ENCODE measurements at regions not wholly inside any gene's neighbourhood (a gene's known extent, or its start where the extent isn't known, plus 50 kb on each side); places are given as distances from the start of the nearest gene placed in this dataset.

- no peak overlapping the region for H3K4me3 Mint-ChIP-seq
- H3K36me3 ChIP-seq (ENCODE audit: insufficient read depth, low read length): no peaks in the 10 kb centered on the region
- no peak for TF ChIP-seq CTCF (IDR thresholded peaks at IDR 0.05)
- intact Hi-C loops (cut with DNase I, micrococcal nuclease): no loop called here
- no peaks in the 10 kb centered on the region for H3K9me3 ChIP-seq (ENCODE audit: control insufficient read depth in 1 of 2, insufficient read depth in 1 of 2, low read length in 2 of 2)
- H3K27me3 Mint-ChIP-seq: peaks cover 4% of the 10 kb centered on the region
- H3K27me3 ChIP-seq (ENCODE audit: control insufficient read depth in 1 of 2, insufficient read depth in 2 of 2, low read length in 2 of 2): no peaks in the 10 kb centered on the region
- CTCF ChIA-PET: no interaction called here
- no peaks in the 10 kb centered on the region for H3K4me1 ChIP-seq (ENCODE audit: insufficient read depth, low read length)
- H3K27ac ChIP-seq (ENCODE audit: low read depth in 1 of 2, low read length in 2 of 2): no peak overlapping the region
- H3K4me3 ChIP-seq (ENCODE audit: low read length): no peak overlapping the region
- POLR2A ChIA-PET: no interaction called here
- ATAC-seq (ENCODE audit: poor library complexity) (no peak), DNase-seq (peak in 1 of 14 experiments; percentile 11)
- no peaks in the 10 kb centered on the region for H3K4me1 Mint-ChIP-seq (ENCODE audit: low read depth)
- no peak overlapping the region for H3K27ac Mint-ChIP-seq
- H3K36me3 Mint-ChIP-seq (ENCODE audit: low read depth): no peaks in the 10 kb centered on the region
- H3K9me3 Mint-ChIP-seq: no peaks in the 10 kb centered on the region
Measured at GRCh38 chr2:37523814-37524362, 147.6 kb downstream of the CDC42EP3 start.

GRCh38 chr2:37526323-37526722, 145.1 kb downstream of the CDC42EP3 start:
- no peaks in the 10 kb centered on the region for H3K36me3 Mint-ChIP-seq (ENCODE audit: low read depth)
- no peaks in the 10 kb centered on the region for H3K36me3 ChIP-seq (ENCODE audit: insufficient read depth, low read length)
- TF ChIP-seq CTCF (IDR thresholded peaks at IDR 0.05): no peak
- no peaks in the 10 kb centered on the region for H3K4me1 Mint-ChIP-seq (ENCODE audit: low read depth)
- peaks cover 4% of the 10 kb centered on the region for H3K27me3 Mint-ChIP-seq
- POLR2A ChIA-PET: no interaction called here
- CTCF ChIA-PET: interaction anchor here (0.6 kb wide), 1 partner anchor 112 kb away, joined by 5 read pairs; no protein-coding TSS in a partner anchor
- ATAC-seq (ENCODE audit: poor library complexity) (no peak), DNase-seq (no peak)
- no peaks in the 10 kb centered on the region for H3K4me1 ChIP-seq (ENCODE audit: insufficient read depth, low read length)
- H3K4me3 ChIP-seq (ENCODE audit: low read length): no peak overlapping the region
- intact Hi-C loops (cut with DNase I, micrococcal nuclease): no loop called here
- no peaks in the 10 kb centered on the region for H3K9me3 Mint-ChIP-seq
- H3K9me3 ChIP-seq (ENCODE audit: control insufficient read depth in 1 of 2, insufficient read depth in 1 of 2, low read length in 2 of 2): no peaks in the 10 kb centered on the region
- no peaks in the 10 kb centered on the region for H3K27me3 ChIP-seq (ENCODE audit: control insufficient read depth in 1 of 2, insufficient read depth in 2 of 2, low read length in 2 of 2)
- no peak overlapping the region for H3K27ac ChIP-seq (ENCODE audit: low read depth in 1 of 2, low read length in 2 of 2)
- H3K4me3 Mint-ChIP-seq: no peak overlapping the region
- H3K27ac Mint-ChIP-seq: no peak overlapping the region

GRCh38 chr2:37526856-37527255, 144.6 kb downstream of the CDC42EP3 start:
- no peak overlapping the region for H3K4me3 Mint-ChIP-seq
- no peaks in the 10 kb centered on the region for H3K4me1 Mint-ChIP-seq (ENCODE audit: low read depth)
- intact Hi-C loops (cut with DNase I, micrococcal nuclease): no loop called here
- Histone ChIP-seq H3K27me3 (ENCODE audit: control insufficient read depth in 1 of 2, insufficient read depth in 2 of 2, low read length in 2 of 2) (no peaks in the 10 kb centered on the region), H3K36me3 (ENCODE audit: insufficient read depth, low read length) (no peaks in the 10 kb centered on the region), H3K9me3 (ENCODE audit: control insufficient read depth in 1 of 2, insufficient read depth in 1 of 2, low read length in 2 of 2) (no peaks in the 10 kb centered on the region), H3K4me3 (ENCODE audit: low read length) (no peak overlapping the region), H3K27ac (ENCODE audit: low read depth in 1 of 2, low read length in 2 of 2) (no peak overlapping the region), H3K4me1 (ENCODE audit: insufficient read depth, low read length) (no peaks in the 10 kb centered on the region)
- no peaks in the 10 kb centered on the region for H3K36me3 Mint-ChIP-seq (ENCODE audit: low read depth)
- peaks cover 4% of the 10 kb centered on the region for H3K27me3 Mint-ChIP-seq
- H3K9me3 Mint-ChIP-seq: no peaks in the 10 kb centered on the region
- no peak for ATAC-seq (ENCODE audit: poor library complexity)
- no peak overlapping the region for H3K27ac Mint-ChIP-seq
- no peak for DNase-seq
- TF ChIP-seq CTCF (IDR thresholded peaks at IDR 0.05): no peak
- ChIA-PET CTCF (no interaction called here), POLR2A (no interaction called here)

Measured in CD4-positive, alpha-beta T cell (primary cell).